CD4-positive, alpha-beta T cell treated with Interleukin-21 for 1 hour (primary cell): ENCODE measurements at regions not wholly inside any gene's neighbourhood (a gene's known extent, or its start where the extent isn't known, plus 50 kb on each side); places are given as distances from the start of the nearest gene placed in this dataset.

Experiments used
- DNase-seq: peaks from one replicate; pipeline ENCODE4 v3.0.0-alpha.2; 2020

- DNase-seq = no peak
Observed at GRCh38 chr9:82598241-82599039, 464.5 kb downstream of the RASEF start.

DNA sequence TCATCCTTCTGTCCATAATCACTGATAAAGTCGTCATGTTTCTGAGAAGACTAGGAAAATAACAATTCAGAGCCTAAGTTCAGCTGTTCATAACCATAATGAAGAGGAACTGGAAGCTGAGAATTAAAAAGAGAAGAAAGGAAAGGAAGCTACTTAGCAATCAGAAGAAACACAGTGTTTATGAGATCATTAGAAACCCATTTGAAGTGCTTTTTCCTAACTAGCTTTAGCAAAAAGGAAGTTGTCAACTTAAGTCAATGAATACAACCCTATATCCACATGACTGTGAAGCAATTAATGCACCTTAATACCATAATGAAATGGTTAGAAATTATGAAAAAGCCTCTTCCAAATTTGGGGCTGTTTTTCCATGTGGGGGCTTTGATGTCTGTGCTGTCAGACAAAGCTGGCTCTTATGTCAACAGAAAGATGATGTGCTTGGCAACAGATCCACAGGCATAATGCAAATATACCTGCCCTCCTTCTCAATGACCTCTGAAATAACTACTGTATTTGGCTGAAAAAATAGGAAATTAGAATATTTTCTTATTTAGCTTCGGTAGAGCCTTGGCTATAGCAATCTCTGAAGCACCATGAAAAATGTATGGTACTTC, 463.5 kb downstream of the RASEF start:
- DNase-seq = no peak

GRCh38 chr9:82600536-82601292, 462.2 kb downstream of the RASEF start:
- DNase-seq = no peak

GRCh38 chr9:82601293-82601771, 461.6 kb downstream of the RASEF start:
- DNase-seq = no peak

- DNase-seq = no peak
Observed at GRCh38 chr9:82604947-82605656, 457.8 kb downstream of the RASEF start.

DNA sequence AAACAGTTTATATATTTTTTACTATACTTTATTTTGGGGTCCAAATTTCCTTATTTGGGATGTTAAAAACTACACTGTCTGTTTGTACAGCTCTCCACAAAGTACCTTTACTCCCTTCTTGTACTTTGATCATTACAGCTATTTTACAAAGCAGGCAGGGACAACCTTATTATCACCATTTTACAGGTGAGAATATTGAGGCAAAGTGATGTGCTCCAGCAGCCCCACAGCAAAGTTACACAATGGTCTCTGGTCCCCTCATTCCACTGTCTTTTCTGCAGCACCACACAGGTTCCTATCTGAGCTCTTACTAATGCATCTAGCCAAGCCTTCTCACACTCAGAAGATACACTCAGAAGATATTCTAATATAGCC, 457.3 kb downstream of the RASEF start:
- no peak for DNase-seq

DNA sequence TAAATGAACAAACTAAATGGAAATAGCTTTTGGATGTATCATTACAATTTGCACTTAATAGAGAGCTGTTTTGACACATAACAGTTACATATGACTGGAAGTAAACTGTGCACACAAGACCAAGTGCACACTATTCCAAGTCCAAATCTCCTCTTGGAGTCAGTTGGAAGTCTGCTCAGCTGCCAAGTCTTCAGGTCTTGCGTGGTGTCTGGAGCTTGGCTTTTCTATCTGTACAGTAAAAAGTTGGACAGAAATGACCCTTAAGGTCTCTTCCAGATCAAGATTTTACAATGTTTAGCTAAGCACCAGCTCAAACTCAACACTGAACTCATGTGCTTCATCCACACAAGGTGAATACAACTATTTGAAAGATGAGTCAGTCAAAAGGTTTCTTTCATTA, 456.9 kb downstream of the RASEF start:
- no peak for DNase-seq

DNA sequence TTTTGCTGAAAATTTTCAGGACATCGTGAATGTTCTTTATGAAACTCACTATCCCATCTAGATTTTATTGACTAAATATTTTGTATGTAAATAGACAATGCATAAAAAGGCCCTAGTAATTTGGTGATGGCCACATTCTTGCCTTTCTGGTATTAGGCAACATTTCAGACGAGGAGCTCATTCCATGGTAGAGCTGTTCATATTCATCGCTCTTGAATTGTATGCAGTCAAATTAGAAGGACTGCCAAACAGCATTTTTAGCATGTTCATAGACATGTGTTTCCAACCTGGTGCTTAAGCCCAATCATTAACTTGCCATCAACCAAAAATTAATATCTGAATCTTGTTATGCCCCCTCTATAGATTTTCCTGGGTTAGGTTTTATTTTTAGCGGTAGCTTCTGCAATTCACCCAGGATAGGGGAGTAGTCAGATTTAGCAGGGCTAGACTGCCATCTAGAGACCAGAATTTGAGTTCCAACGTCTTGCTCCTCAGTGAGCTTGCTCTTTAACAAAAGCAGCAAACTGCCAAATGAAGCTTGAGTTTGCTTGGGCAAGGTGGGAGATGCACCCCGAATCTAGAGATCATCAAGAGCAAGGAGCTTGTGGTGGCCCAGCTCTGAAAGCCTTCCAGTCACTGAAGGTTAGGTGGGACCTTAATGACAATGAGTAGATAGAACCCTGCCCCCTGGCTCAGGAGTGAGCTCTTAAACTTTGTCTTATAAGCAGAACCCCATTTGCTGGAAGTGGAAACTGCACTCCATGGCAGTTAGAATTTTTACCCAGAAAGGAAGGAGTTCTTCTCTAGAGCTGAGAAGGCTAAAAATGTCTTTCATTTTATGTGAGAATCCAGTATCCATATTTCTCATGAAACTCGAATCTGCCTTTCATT, 456.2 kb downstream of the RASEF start:
- no peak for DNase-seq

GRCh38 chr9:82608487-82608886, 454.5 kb downstream of the RASEF start:
- no peak for DNase-seq

GRCh38 chr9:82612942-82613341, 450.0 kb downstream of the RASEF start:
- no peak for DNase-seq

GRCh38 chr9:82613498-82613897, 449.4 kb downstream of the RASEF start:
- DNase-seq = no peak

DNA sequence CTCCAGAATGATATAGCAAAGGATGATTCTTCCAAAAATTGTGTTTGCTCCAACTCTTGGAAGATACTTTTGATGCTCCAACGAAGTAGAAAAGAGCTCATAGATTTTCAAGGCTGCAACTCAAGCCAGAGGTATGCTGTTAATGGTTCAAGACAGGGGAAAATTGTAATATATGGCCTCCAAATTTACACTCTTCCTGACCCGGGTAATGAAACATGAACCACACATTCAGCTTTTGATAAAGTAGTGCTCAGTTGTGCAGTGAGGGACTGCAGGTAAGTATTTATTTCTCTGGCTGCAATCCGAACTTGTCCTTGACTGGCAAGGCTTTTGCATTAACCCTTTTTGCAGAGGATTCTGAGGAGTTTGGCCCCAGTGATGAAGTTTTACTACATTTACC, 446.4 kb downstream of the RASEF start:
- DNase-seq = no peak

- no peak for DNase-seq
Observed at GRCh38 chr9:82621447-82621846, 441.5 kb downstream of the RASEF start.

DNA sequence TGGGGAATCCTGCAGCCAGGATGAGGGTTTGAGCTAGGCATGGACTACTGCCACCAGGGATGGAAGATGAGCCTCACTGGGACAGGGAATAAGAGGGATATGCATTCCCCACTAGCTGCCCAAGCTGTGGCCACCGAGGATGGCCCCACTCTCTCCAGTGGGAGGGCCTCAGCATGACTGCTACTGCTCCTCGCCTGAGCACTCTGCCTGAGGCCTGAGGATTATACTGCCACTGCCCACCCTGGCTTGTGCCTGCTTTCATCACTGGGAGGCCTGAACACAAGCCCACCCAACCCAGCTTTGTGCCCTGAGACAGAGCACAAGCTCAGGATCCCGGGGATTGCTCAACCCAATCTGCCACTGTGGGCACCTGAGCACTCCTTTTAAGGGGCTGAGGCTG, 425.6 kb downstream of the RASEF start:
- no peak for DNase-seq

DNA sequence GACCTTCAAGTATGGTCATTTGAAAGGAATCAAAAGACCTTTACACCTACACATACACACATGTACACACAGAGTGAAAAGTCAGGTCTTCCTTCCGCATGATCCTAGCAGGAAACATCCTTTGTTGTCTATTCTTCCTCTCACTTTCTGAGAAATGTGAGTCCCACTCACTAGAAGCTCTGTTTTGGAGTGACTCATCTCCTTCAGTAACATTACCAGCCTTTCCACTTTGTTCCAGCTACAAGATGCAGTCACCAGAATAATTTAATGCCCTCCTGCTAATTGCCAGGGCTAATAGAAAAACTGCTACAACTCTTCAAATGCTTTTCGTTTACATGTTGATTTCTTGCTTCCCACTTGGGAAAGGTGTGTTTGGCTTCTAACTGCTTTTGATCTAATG, 417.3 kb downstream of the RASEF start:
- no peak for DNase-seq

DNA sequence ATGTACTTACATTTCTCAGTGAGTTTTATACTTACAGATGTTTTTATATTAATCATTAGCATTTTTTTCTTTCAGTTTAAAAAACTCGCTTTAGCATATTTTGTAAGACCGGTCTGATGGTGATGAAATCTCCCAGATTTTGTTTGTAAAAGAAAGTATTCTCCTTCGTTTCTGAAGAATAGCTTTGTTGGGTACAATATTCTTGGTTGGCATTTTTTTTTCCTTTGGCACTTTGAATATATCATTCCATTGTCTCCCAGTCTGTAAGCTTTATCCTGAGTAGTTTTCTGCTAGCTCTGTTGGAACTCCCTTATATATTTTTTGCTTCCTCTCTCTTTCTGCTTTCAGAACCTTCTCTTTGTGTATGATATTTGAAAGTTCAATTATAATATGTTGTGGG, 412.6 kb downstream of the RASEF start:
- no peak for DNase-seq

GRCh38 chr9:82651474-82651873, 411.5 kb downstream of the RASEF start:
- no peak for DNase-seq

DNA sequence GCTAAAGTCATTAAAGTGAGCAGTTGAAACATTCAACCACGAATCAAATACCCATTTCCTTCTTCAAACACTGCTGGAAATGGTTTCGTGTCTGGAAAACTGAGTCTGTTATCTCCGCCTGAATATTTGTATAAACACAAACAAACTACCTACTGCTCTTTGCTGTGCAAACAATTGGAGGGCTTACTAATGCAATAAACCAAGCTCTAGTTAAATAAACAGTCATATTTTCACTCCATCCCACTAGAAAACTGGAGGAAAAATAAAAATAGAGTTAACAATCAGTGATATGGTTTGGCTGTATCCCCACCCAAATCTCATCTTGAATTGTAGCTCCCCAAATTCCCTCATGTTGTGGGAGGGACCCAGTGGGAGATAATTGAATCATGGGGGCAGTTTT, 397.6 kb downstream of the RASEF start:
- DNase-seq = no peak

DNA sequence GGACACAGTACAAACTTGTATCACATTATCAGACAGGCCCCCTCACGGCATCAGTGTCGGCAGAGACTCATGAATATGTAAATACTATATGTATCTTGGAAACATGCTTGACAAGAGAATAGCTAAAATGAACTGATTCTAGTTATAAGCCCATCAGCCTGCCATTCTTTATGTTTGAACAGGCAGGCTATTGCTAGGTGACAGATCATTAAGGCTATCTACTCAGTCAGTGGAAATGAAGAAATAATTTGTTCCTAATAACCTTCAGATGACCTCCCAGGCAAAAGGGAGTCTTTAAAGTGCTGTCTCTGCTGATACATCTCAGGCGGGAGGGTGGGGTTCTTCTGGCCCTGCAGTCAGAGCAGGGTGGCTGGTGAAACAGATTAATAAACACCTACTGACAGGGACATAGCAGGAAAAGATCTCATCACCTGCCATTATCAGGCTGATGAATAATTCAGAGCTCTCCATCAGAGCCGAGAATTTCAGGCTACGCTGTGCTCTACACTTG, 394.2 kb downstream of the RASEF start:
- no peak for DNase-seq

DNA sequence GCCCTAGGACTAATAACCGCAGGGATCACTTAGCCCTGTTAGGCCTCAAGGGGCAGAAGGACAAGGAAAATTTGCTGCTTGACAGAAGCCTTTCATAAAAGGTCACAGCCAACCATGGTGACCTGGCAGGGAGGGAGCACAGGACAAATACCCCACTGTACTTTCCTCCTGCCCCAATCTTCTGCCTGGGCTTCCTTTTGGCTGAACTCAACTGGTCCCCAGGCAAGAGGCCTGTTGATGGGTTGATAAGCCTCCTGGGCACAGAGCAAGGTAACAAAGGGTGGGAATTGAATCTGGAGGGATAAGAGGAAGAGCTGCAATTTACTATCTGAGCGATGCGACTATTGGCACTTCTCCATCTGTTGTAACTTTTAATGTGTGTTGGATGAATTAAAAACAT, 392.9 kb downstream of the RASEF start:
- no peak for DNase-seq

DNA sequence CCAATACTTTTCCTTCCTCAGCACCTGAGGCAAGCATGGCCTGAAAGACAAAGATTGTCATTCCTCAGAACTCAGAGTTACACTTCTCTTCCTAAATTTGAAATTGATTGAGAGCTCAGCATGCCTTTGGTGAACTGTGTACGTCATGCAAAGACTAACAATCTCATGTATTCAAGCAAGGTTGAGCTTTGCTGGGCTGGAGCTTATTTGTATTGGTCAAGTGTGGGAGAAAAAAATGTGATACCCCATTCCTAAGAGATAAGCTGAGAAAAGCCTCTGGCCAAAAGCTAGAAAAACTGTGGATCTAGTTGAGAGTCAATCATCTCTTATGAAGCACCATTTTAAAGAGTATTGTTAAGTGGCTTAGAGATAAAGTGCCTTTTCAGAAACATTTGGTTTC, 392.2 kb downstream of the RASEF start:
- no peak for DNase-seq

GRCh38 chr9:82673201-82673600, 389.7 kb downstream of the RASEF start:
- DNase-seq = no peak
